ENCODE measurements at regions not wholly inside any gene's neighbourhood (a gene's known extent, or its start where the extent isn't known, plus 50 kb on each side); places are given as distances from the start of the nearest gene placed in this dataset.

DNA sequence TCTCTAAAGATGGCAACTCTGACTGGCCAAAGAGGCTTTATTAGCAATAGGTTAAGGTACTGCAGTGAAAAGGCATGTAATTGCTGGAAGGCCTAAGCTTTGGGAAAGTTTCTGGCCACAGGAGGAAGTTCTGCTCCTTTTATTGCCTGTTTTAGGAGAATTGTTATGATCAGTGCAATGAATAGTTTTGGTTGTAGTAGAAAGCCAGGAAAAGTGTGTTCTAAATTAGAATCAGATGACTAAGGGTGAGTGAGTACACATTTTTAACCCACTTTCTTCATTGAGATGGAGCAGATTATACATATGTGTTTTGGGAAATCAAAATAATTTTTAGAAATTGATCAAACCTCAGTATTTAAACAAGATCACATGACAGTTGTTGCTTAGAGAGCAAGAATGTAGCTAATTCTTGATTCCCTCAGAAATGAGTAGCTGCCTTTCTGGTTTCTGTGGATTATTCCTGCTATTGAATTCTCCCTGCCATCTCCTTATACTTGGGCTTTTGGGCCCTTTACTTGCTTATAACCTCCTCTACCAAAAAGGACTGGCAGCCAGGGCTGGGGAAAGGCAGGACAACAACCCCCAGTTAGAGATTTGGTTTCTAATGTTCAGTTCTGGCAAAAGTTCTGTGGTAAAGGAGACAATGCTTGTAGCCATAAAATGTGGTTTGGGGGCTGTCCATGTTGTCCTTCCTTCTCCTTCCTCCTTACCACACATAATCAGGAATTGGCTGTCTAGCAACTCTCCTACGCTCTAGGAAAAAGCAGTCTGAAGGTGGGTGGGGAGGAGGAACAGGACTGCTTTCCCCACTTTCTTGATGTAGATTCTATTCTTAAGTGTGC, 217.1 kb downstream of the SLC38A4 start:
- Histone ChIP-seq H4K5ac (ENCODE audit: low read depth, low read length) (peak overlapping the region; percentile 81), H3K18ac (ENCODE audit: low read depth, low read length) (peak overlapping the region; percentile 95), H3K4me3 (ENCODE audit: insufficient read depth, low read depth, low read length) (no peak overlapping the region), H4K91ac (ENCODE audit: insufficient read depth, low read depth, low read length) (peak overlapping the region; percentile 41), H4K8ac (ENCODE audit: low read depth in 2 of 2, low read length in 2 of 2) (peak overlapping the region in 1 of 2 experiments; percentile 88; a peak in 2 of 4 replicates), H3K9ac (ENCODE audit: low read depth, low read length) (peak overlapping the region; percentile 65; the same call in 1 of the 2 replicates), H3K23ac (ENCODE audit: low read depth, low read length) (peak overlapping the region; percentile 75; the same call in 1 of the 2 replicates), H2AK5ac (ENCODE audit: low read depth, low read length) (peak overlapping the region; percentile 86; the same call in 1 of the 2 replicates), H3K36me3 (ENCODE audit: control insufficient read depth, insufficient read depth, low read length) (no peaks in the 10 kb centered on the region), H3K14ac (replicated peaks; ENCODE audit: low read depth, low read length) (peak overlapping the region; percentile 90), H2BK5ac (ENCODE audit: low read depth, low read length, poor library complexity, severe bottlenecking) (peak overlapping the region; percentile 38), H2BK20ac (ENCODE audit: low read depth, low read length) (peak overlapping the region; percentile 82), H2BK120ac (ENCODE audit: low read depth, low read length) (peak overlapping the region; percentile 82), H3K56ac (ENCODE audit: extremely low read depth, insufficient read depth, low read length) (no peak overlapping the region; the same call in 1 of the 2 replicates), H2AK9ac (replicated peaks; ENCODE audit: low read depth, low read length, poor library complexity) (peak overlapping the region; percentile 13), H3K4me1 (ENCODE audit: control insufficient read depth, insufficient read depth, low read length) (peaks cover 9% of the 10 kb centered on the region), H3K79me1 (ENCODE audit: low read depth in 1 of 2, low read length in 2 of 2) (no peaks in the 10 kb centered on the region; a peak in 1 of 4 replicates), H2AFZ (replicated peaks; ENCODE audit: low read length, poor library complexity) (peak overlapping the region; percentile 75), H4K20me1 (ENCODE audit: insufficient read depth, low read length) (no peaks in the 10 kb centered on the region), H2BK15ac (ENCODE audit: low read depth, low read length) (peak overlapping the region; percentile 94; the same call in 1 of the 3 replicates), H3K4ac (ENCODE audit: low read depth, low read length) (peak overlapping the region; percentile 78), H3K4me2 (ENCODE audit: low read depth, low read length) (peak overlapping the region; percentile 14; the same call in 1 of the 2 replicates), H3K9me3 (ENCODE audit: control insufficient read depth, insufficient read depth, low read length) (no peaks in the 10 kb centered on the region), H3K27me3 (ENCODE audit: control insufficient read depth, insufficient read depth, low read length) (no peaks in the 10 kb centered on the region), H3K27ac (ENCODE audit: insufficient read depth, low read length) (peak overlapping the region; percentile 91; the same call in 1 of the 2 replicates), H3K9me1 (ENCODE audit: insufficient read depth, low read length) (peaks cover 4% of the 10 kb centered on the region; the same call in 1 of the 2 replicates)
- dilution Hi-C loops (cut with HindIII; ENCODE audit: low sequenced_read_pairs, unreplicated experiment) (no loop called here), intact Hi-C loops (cut with micrococcal nuclease) (no loop called here), in situ Hi-C loops (cut with MboI; ENCODE audit: low sequenced_read_pairs) (no loop called here)
- ChIA-PET POLR2A (ENCODE audit: unreplicated experiment) (no interaction called here), CTCF (no interaction called here)
- ATAC-seq (ENCODE audit: low read depth) = peak; percentile 89
- WGBS, 2 experiments (ENCODE audit: extremely low coverage in 2 of 2, insufficient read length in 1 of 2) = no CpG with 5 or more reads among the region's 1 CpG
- no TSS peak for BruUV-seq (replicated peaks)
- peak; percentile 76 for DNase-seq
- TF ChIP-seq, protein P1, sequence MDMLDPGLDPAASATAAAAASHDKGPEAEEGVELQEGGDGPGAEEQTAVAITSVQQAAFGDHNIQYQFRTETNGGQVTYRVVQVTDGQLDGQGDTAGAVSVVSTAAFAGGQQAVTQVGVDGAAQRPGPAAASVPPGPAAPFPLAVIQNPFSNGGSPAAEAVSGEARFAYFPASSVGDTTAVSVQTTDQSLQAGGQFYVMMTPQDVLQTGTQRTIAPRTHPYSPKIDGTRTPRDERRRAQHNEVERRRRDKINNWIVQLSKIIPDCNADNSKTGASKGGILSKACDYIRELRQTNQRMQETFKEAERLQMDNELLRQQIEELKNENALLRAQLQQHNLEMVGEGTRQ (IDR thresholded peaks at IDR 0.05; ENCODE audit: low read depth, low read length) = 0 out of 2 replicates have a peak, but pooled peaks have one; percentile 15
- TF ChIP-seq ELK1 (IDR thresholded peaks at IDR 0.05; ENCODE audit: borderline replicate concordance, low read depth, low read length) = no peak

Data from IMR-90 (cell line).